ENCODE measurements at regions not wholly inside any gene's neighbourhood (a gene's known extent, or its start where the extent isn't known, plus 50 kb on each side); places are given as distances from the start of the nearest gene placed in this dataset.

- TF ChIP-seq POLR2A (IDR thresholded peaks at IDR 0.05) (no peak), CTCF (IDR thresholded peaks at IDR 0.05) (no peak)
Observed at GRCh38 chr12:91964501-91964900, 181.1 kb downstream of the BTG1 start.
